Calu3 (cell line): ENCODE measurements at regions not wholly inside any gene's neighbourhood (a gene's known extent, or its start where the extent isn't known, plus 50 kb on each side); places are given as distances from the start of the nearest gene placed in this dataset.

Experiments used
- BruUV-seq: library from RNA; stranded (reverse); fragments of 400-500 nt; replicated peaks from 2 replicates; lab custom pipeline; 2021; lab: Mats Ljungman, UMichigan
- CTCF ChIA-PET: fragments of 300-600 bp; sonication (Branson Sonifier 250); formaldehyde crosslinking; loops from one replicate; lab custom pipeline; 2022; ENCODE audit warnings: antibody characterized with exemption; lab: Charles Lee
- DNase-seq: peaks from one replicate; pipeline ENCODE4 v3.0.0; 2022
- H3K27ac Mint-ChIP-seq: one replicate; pipeline ENCODE4 v1.8.0; 2022; ENCODE audit warnings: mixed read lengths; ENCODE audit not compliant: unreplicated experiment
- H3K27me3 Mint-ChIP-seq: one replicate; pipeline ENCODE4 v1.8.0; 2022; ENCODE audit warnings: mixed read lengths; ENCODE audit not compliant: unreplicated experiment
- H3K36me3 Mint-ChIP-seq: one replicate; pipeline ENCODE4 v1.8.0; 2022; ENCODE audit warnings: mild to moderate bottlenecking, moderate library complexity, mixed read lengths; ENCODE audit not compliant: insufficient read depth, unreplicated experiment
- H3K4me1 Mint-ChIP-seq: one replicate; pipeline ENCODE4 v1.8.0; 2022; ENCODE audit warnings: mild to moderate bottlenecking, low read depth, mixed read lengths; ENCODE audit not compliant: unreplicated experiment
- H3K4me3 Mint-ChIP-seq: one replicate; pipeline ENCODE4 v1.8.0; 2022; ENCODE audit warnings: mild to moderate bottlenecking, low read depth, moderate library complexity, mixed read lengths; ENCODE audit not compliant: unreplicated experiment
- H3K9me3 Mint-ChIP-seq: one replicate; pipeline ENCODE4 v1.8.0; 2022; ENCODE audit warnings: low read depth, mixed read lengths; ENCODE audit not compliant: unreplicated experiment
- CTCF ChIP-seq: fragments of 200-600 bp; IDR thresholded peaks from one replicate; pipeline ENCODE4 v1.8.0; 2022; ENCODE audit warnings: antibody characterized with exemption; ENCODE audit not compliant: unreplicated experiment
- intact Hi-C: fragments of 100-400 bp; cut with micrococcal nuclease; formaldehyde crosslinking; loops from one replicate; pipeline ENCODE4 v1.10.0; 2022; ENCODE audit not compliant: unreplicated experiment

- CTCF ChIA-PET = interaction anchor here (0.6 kb wide), 1 partner anchor 362 kb away, joined by 3 read pairs; no protein-coding TSS in a partner anchor
- no peaks in the 10 kb centered on the region for H3K27me3 Mint-ChIP-seq
- DNase-seq = no peak
- no peak overlapping the region for H3K27ac Mint-ChIP-seq
- intact Hi-C loops = no loop called here
- peaks cover 2% of the 10 kb centered on the region for H3K9me3 Mint-ChIP-seq
- H3K4me1 Mint-ChIP-seq = no peaks in the 10 kb centered on the region
- BruUV-seq = no TSS peak
- no peaks in the 10 kb centered on the region for H3K36me3 Mint-ChIP-seq
- no peak overlapping the region for H3K4me3 Mint-ChIP-seq
- no peak for TF ChIP-seq CTCF
Measured at GRCh38 chr10:55470840-55471239, 669.8 kb upstream of the PCDH15 start.

- intact Hi-C loops = no loop called here
- DNase-seq = no peak
- Mint-ChIP-seq H3K27ac (no peak overlapping the region), H3K27me3 (no peaks in the 10 kb centered on the region), H3K36me3 (no peaks in the 10 kb centered on the region), H3K4me1 (no peaks in the 10 kb centered on the region), H3K9me3 (peaks cover 2% of the 10 kb centered on the region), H3K4me3 (no peak overlapping the region)
- CTCF ChIA-PET = no interaction called here
- BruUV-seq = no TSS peak
- no peak for TF ChIP-seq CTCF
Measured at GRCh38 chr10:55466806-55467504, 665.9 kb upstream of the PCDH15 start.

- Mint-ChIP-seq H3K4me3 (no peak overlapping the region), H3K27me3 (no peaks in the 10 kb centered on the region), H3K36me3 (no peaks in the 10 kb centered on the region), H3K9me3 (no peaks in the 10 kb centered on the region), H3K27ac (no peak overlapping the region), H3K4me1 (no peaks in the 10 kb centered on the region)
- DNase-seq = no peak
- no peak for TF ChIP-seq CTCF
- intact Hi-C loops = no loop called here
- no TSS peak for BruUV-seq
- CTCF ChIA-PET = interaction anchor here (0.7 to 1.7 kb wide), 2 partner anchors 11 to 1027 kb away, joined by 3 to 9 read pairs; no protein-coding TSS in a partner anchor
Measured at GRCh38 chr10:55464083-55464482, 663.1 kb upstream of the PCDH15 start.

GRCh38 chr10:55460008-55460407 is 659.0 kb upstream of the PCDH15 start:
- Mint-ChIP-seq H3K4me1 (no peaks in the 10 kb centered on the region), H3K36me3 (no peaks in the 10 kb centered on the region), H3K27me3 (no peaks in the 10 kb centered on the region), H3K4me3 (no peak overlapping the region), H3K9me3 (no peaks in the 10 kb centered on the region), H3K27ac (no peak overlapping the region)
- BruUV-seq = no TSS peak
- TF ChIP-seq CTCF = no peak
- no peak for DNase-seq
- intact Hi-C loops = no loop called here
- CTCF ChIA-PET = no interaction called here
